ENCODE measurements at regions not wholly inside any gene's neighbourhood (a gene's known extent, or its start where the extent isn't known, plus 50 kb on each side); places are given as distances from the start of the nearest gene placed in this dataset.

- TF ChIP-seq EGR1 (IDR thresholded peaks at IDR 0.05) = no peak
- TF ChIP-seq CREB1 (IDR thresholded peaks at IDR 0.05; ENCODE audit: low read depth) = no peak
- no peak for TF ChIP-seq USF1 (IDR thresholded peaks at IDR 0.05)
- no peak for TF ChIP-seq TAF1 (IDR thresholded peaks at IDR 0.05; ENCODE audit: low read depth)
- no peak for TF ChIP-seq FOXM1 (IDR thresholded peaks at IDR 0.05; ENCODE audit: borderline replicate concordance, low read depth)
- TF ChIP-seq NFIC (IDR thresholded peaks at IDR 0.05) = peak; percentile 63; the same call in 1 of the 2 replicates
- TF ChIP-seq RAD21 (IDR thresholded peaks at IDR 0.05; ENCODE audit: low read depth) = no peak
- peak; percentile 72; the same call in 1 of the 2 replicates for TF ChIP-seq CEBPB (IDR thresholded peaks at IDR 0.05)
- peak; percentile 21; the same call in 1 of the 2 replicates for TF ChIP-seq EP300 (IDR thresholded peaks at IDR 0.05; ENCODE audit: borderline replicate concordance)
- TF ChIP-seq YY1 (IDR thresholded peaks at IDR 0.05; ENCODE audit: low read depth) = no peak
- TF ChIP-seq TEAD4 (IDR thresholded peaks at IDR 0.05) = 0 out of 2 replicates have a peak, but pooled peaks have one; percentile 17
- no peak for TF ChIP-seq TCF12 (IDR thresholded peaks at IDR 0.05; ENCODE audit: low read depth)
- no peak for TF ChIP-seq REST (IDR thresholded peaks at IDR 0.05; ENCODE audit: low read depth)
- TF ChIP-seq ZBTB7A (IDR thresholded peaks at IDR 0.05; ENCODE audit: low read depth) = no peak
- TF ChIP-seq MAX (IDR thresholded peaks at IDR 0.05) = no peak
Observed at GRCh38 chr2:105455488-105456003, 56.7 kb upstream of the FHL2 start.

- TF ChIP-seq RAD21 (IDR thresholded peaks at IDR 0.05; ENCODE audit: low read depth) = peak; percentile 31; the same call in 1 of the 2 replicates
- TF ChIP-seq TAF1 (IDR thresholded peaks at IDR 0.05; ENCODE audit: low read depth) = no peak
- TF ChIP-seq EP300 (IDR thresholded peaks at IDR 0.05; ENCODE audit: borderline replicate concordance) = no peak
Observed at GRCh38 chr2:105454801-105455485, 56.1 kb upstream of the FHL2 start.

- no peak for TF ChIP-seq USF1 (IDR thresholded peaks at IDR 0.05)
- no peak for TF ChIP-seq TEAD4 (IDR thresholded peaks at IDR 0.05)
- TF ChIP-seq ZBTB7A (IDR thresholded peaks at IDR 0.05; ENCODE audit: low read depth) = no peak
- TF ChIP-seq CEBPB (IDR thresholded peaks at IDR 0.05) = no peak
- TF ChIP-seq CREB1 (IDR thresholded peaks at IDR 0.05; ENCODE audit: low read depth) = no peak
- TF ChIP-seq FOXM1 (IDR thresholded peaks at IDR 0.05; ENCODE audit: borderline replicate concordance, low read depth) = no peak
- no peak for TF ChIP-seq NFIC (IDR thresholded peaks at IDR 0.05)
Observed at GRCh38 chr2:105451571-105452166, 52.8 kb upstream of the FHL2 start.

GRCh38 chr2:105450471-105450870, 51.6 kb upstream of the FHL2 start:
- TF ChIP-seq USF1 (IDR thresholded peaks at IDR 0.05) = no peak
- TF ChIP-seq NFIC (IDR thresholded peaks at IDR 0.05) = no peak
- no peak for TF ChIP-seq YY1 (IDR thresholded peaks at IDR 0.05; ENCODE audit: low read depth)
- no peak for TF ChIP-seq EP300 (IDR thresholded peaks at IDR 0.05; ENCODE audit: borderline replicate concordance)
- TF ChIP-seq EGR1 (IDR thresholded peaks at IDR 0.05) = no peak
- TF ChIP-seq CREB1 (IDR thresholded peaks at IDR 0.05; ENCODE audit: low read depth) = no peak
- no peak for TF ChIP-seq REST (IDR thresholded peaks at IDR 0.05; ENCODE audit: low read depth)
- no peak for TF ChIP-seq ZBTB7A (IDR thresholded peaks at IDR 0.05; ENCODE audit: low read depth)
- TF ChIP-seq TAF1 (IDR thresholded peaks at IDR 0.05; ENCODE audit: low read depth) = no peak
- no peak for TF ChIP-seq CEBPB (IDR thresholded peaks at IDR 0.05)
- no peak for TF ChIP-seq FOXM1 (IDR thresholded peaks at IDR 0.05; ENCODE audit: borderline replicate concordance, low read depth)
- no peak for TF ChIP-seq TEAD4 (IDR thresholded peaks at IDR 0.05)
- no peak for TF ChIP-seq RAD21 (IDR thresholded peaks at IDR 0.05; ENCODE audit: low read depth)

GRCh38 chr2:105449076-105449475, 50.2 kb upstream of the FHL2 start:
- TF ChIP-seq NFIC (IDR thresholded peaks at IDR 0.05) (no peak), USF1 (IDR thresholded peaks at IDR 0.05) (no peak), TEAD4 (IDR thresholded peaks at IDR 0.05) (no peak), YY1 (IDR thresholded peaks at IDR 0.05; ENCODE audit: low read depth) (no peak), EP300 (IDR thresholded peaks at IDR 0.05; ENCODE audit: borderline replicate concordance) (no peak), MAX (IDR thresholded peaks at IDR 0.05) (no peak), CEBPB (IDR thresholded peaks at IDR 0.05) (no peak)
